ENCODE measurements at regions not wholly inside any gene's neighbourhood (a gene's known extent, or its start where the extent isn't known, plus 50 kb on each side); places are given as distances from the start of the nearest gene placed in this dataset.

- Histone ChIP-seq H3K4me1 (replicated peaks in 1 of 2) (peaks cover 47 to 48% of the 10 kb centered on the region in 2 donors), H3K27ac (peak overlapping the region in 1 of 2 donors; percentile 85), H3K4me3 (no peak overlapping the region)
- in situ Hi-C loops (cut with MboI; ENCODE audit: low pct_unique_long_range_greater_than_20kb in 2 of 9, low sequenced_read_pairs in 9 of 9, unreplicated experiment in 9 of 9), result no loop called here
- no peak for ATAC-seq (replicated peaks in 6 of 8)
- 51 to 89% (median 69%) methylated on average over 1 to 8 of the region's 8 CpGs for WGBS, 10 experiments
These were observed 89.6 kb upstream of the NCOR2 start for GRCh38 chr12:124656947-124657434.

DNA sequence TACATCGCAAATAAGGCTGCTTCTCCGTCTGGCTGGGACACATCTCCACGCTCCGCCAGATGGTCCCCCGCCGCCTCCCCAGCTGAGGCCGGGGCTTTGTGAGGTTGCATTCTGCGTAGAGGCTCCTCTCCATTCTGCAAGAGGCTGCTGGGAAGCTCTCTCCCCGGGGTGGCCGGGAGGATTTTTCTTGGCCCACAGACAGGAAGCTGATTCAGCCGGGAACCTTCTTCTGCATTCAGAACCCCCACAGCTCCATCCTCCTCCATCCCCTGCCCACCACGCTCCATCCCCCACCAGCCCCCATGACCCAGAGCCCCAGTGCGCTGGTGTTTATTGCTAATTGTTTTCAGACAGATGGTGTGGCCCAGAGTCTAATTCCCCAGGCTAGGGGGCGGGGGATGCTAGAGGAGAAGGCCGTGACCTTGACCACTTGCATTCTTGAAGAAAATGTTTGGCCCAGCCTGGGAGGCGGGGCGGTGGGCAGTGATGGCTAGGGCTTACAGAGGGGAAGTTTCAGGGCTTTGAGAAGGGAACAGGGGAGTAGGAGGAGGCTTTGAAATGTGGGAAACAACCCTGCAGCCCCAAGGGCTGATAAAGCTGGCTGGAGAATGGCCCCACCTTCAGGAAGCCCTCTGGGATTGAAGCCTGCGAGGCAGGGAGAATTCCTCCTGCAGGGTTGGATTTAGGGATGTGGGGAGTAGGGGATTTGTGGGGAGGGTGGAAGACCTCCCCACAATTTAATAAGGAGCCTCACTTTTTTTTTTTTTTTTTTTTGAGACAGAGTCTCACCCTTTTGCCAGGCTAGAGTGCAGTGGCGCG lies 88.5 kb upstream of the NCOR2 start:
- 0 to 70% (median 48%) methylated on average over 1 to 5 of the region's 20 CpGs; no CpG with 5 or more reads in 5 of the 10 experiments for WGBS, 10 experiments
- peak; percentile 65 to 82 (median 80) for ATAC-seq (replicated peaks in 6 of 8)
- peaks cover 42 to 45% of the 10 kb centered on the region in 2 donors for H3K4me1 ChIP-seq (replicated peaks in 1 of 2)
- no peak overlapping the region for H3K4me3 ChIP-seq
- in situ Hi-C loops (cut with MboI; ENCODE audit: low pct_unique_long_range_greater_than_20kb in 2 of 9, low sequenced_read_pairs in 9 of 9, unreplicated experiment in 9 of 9), result no loop called here
- peak overlapping the region; percentile 85 to 86 for H3K27ac ChIP-seq

DNA sequence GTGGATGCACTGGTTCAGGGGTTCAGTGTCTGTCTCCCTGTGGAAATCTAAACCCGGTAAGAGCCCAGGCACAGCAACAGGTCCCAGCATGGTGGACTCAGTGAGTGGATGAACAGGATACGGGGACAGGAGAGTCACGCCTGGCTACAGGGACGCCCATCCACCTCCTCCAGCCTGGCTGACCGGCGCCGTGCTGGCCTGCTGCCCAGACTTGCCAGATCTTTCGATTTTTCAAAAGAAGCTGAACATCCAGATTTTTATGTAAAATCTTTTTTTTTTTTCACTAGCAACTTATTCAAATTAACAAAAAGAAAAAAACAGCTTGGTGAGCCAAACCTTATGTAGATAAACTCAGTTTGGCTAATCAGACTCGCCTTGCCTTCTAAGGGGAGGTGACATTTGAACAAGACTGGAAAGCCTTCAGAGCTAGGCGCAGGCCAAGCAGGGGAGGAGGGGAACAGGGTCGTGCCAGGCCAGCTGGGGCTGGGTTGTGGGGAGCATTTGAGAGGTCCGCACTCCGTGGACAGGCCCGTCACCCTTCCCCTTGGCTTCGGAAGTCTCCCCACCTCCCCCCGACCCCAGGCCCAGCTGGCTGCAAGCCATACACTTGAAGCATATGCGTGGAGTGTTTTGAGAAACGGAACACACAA lies 87.8 kb upstream of the NCOR2 start:
- H3K4me3 ChIP-seq, result no peak overlapping the region
- 0 to 80% (median 27%) methylated on average over 2 to 9 of the region's 18 CpGs; no CpG with 5 or more reads in 5 of the 10 experiments for WGBS, 10 experiments
- ATAC-seq (replicated peaks in 6 of 8), result peak; percentile 60 to 94 (median 66)
- H3K27ac ChIP-seq, result peak overlapping the region; percentile 85 to 86
- in situ Hi-C loops (cut with MboI; ENCODE audit: low pct_unique_long_range_greater_than_20kb in 2 of 9, low sequenced_read_pairs in 9 of 9, unreplicated experiment in 9 of 9), result no loop called here
- H3K4me1 ChIP-seq (replicated peaks in 1 of 2), result peaks cover 36 to 42% of the 10 kb centered on the region in 2 donors

DNA sequence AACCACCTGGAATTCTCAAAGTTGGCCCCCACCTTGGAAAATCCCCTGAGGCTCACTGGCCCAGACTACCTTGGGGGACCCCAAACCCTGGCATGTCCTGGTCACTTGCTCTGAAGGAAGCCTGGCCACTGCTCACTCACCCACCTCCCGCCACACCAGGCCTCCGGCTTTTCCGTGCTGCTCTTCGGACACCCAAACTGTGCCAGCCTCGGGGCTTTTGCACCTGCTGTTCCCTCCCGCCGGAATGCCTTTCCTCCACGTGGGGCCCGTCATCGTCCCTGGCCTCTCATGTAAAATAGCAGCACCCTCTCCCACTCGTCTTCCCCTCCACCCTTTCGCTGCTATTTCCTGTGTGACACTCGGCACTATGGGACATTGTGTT lies 87.2 kb upstream of the NCOR2 start:
- in situ Hi-C loops (cut with MboI; ENCODE audit: low pct_unique_long_range_greater_than_20kb in 2 of 9, low sequenced_read_pairs in 9 of 9, unreplicated experiment in 9 of 9), result no loop called here
- Histone ChIP-seq H3K4me3 (no peak overlapping the region), H3K27ac (peak overlapping the region; percentile 85 to 86)

GRCh38 chr12:124653169-124653931 lies 85.9 kb upstream of the NCOR2 start:
- 25 to 100% (median 68%) methylated on average over 1 to 6 of the region's 19 CpGs for WGBS, 10 experiments
- Histone ChIP-seq H3K4me3 (no peak overlapping the region), H3K27ac (peak overlapping the region in 1 of 2 donors; percentile 33), H3K4me1 (replicated peaks in 1 of 2) (peaks cover 32 to 38% of the 10 kb centered on the region in 2 donors)
- no peak for ATAC-seq (replicated peaks in 6 of 8)
- in situ Hi-C loops (cut with MboI; ENCODE audit: low pct_unique_long_range_greater_than_20kb in 2 of 9, low sequenced_read_pairs in 9 of 9, unreplicated experiment in 9 of 9), result no loop called here

More for the DNA sequence above, 87.2 kb upstream of the NCOR2 start:
- peaks cover 32 to 38% of the 10 kb centered on the region in 2 donors for H3K4me1 ChIP-seq (replicated peaks in 1 of 2)
- WGBS, 10 experiments, result 90% methylated on average over 2 of the region's 13 CpGs; no CpG with 5 or more reads in 9 of the 10 experiments
- ATAC-seq (replicated peaks in 6 of 8), result no peak

DNA sequence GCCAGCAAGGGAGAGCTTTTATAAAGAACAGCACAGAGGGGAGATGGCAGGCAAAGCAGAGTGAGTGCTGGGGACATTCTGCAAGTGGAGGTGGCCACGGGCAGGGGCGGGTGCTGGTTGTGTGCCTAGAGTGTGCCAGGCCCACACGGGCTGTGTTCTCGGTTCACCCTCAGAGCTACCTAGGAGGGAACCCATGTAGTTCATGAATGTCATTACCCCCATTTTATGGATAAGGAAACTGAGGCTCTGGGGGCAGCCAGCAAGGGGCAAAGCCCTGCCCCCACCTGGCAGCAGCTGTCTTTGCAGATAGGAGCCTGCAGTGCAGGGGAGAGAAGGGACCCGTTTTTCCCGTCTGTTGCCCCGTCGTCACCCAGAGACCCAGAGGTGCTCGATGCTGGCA lies 85.2 kb upstream of the NCOR2 start:
- H3K4me1 ChIP-seq (replicated peaks in 1 of 2), result peaks cover 32 to 38% of the 10 kb centered on the region in 2 donors
- H3K27ac ChIP-seq, result no peak overlapping the region
- no peak overlapping the region for H3K4me3 ChIP-seq
- 83 to 92% (median 85%) methylated on average over 5 to 7 of the region's 9 CpGs; no CpG with 5 or more reads in 7 of the 10 experiments for WGBS, 10 experiments
- in situ Hi-C loops (cut with MboI; ENCODE audit: low pct_unique_long_range_greater_than_20kb in 2 of 9, low sequenced_read_pairs in 9 of 9, unreplicated experiment in 9 of 9), result no loop called here
- ATAC-seq (replicated peaks in 6 of 8), result no peak

DNA sequence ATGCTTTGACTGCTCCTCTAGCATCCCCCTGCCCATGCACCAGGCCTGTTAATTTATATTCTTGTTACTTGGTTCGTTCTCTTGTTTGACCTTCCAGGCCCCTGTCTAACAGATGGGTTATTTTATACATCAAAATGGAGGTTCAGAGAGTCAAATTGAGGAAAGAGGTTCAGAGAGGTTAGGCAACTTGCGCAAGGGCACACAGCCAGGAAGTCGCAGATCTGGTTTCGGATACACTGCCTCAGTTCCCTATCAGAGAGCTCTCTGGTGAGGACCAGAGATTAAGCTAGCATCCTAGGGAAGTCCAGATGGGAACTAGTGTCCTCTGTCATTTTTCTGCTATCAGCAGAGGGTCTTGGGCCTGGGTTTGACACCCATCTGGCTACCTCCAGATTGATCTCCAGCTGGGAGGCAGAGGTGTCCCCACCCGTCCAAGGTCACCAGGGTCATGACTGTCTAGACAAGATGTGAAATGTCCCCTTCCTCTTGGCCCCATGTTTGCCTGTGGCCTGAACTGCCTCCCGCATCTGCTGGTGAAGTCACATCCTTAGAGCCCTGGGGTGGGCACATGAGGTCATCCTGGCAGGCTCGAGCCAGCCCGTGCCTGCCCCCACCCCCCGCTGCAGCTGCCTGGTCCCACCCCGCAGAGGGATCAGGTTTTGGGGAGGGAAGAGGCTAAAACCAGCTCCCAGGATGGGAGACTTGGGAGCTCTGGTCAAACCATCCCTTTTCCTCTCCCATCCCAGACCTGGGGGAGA lies 84.3 kb upstream of the NCOR2 start:
- Histone ChIP-seq H3K27ac (no peak overlapping the region), H3K4me1 (replicated peaks in 1 of 2) (peaks cover 30 to 38% of the 10 kb centered on the region in 2 donors), H3K4me3 (no peak overlapping the region)
- 56 to 90% (median 78%) methylated on average over 2 to 5 of the region's 10 CpGs; no CpG with 5 or more reads in 4 of the 10 experiments for WGBS, 10 experiments
- ATAC-seq (replicated peaks in 6 of 8), result peak in 1 of 8 experiments; percentile 30
- in situ Hi-C loops (cut with MboI; ENCODE audit: low pct_unique_long_range_greater_than_20kb in 2 of 9, low sequenced_read_pairs in 9 of 9, unreplicated experiment in 9 of 9), result no loop called here

DNA sequence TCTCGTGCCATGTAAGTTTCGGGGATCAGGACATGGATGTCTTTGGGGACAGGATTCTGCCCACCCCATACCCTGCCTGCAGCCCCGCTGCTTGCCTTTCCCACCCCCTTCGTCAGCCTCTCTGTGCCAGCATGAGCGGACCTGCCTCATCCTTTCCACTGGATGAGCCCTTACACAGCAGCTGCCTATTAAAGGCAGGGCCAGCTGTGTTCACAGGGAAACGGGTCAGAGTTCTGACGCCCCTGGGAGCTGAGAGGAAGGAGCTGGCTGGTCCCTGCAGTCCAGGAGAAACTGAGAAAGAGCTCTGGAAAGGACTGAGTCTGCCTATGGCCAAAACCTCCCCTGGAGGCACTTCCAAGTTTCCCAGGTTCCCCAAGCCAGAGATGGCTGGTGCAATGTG lies 83.5 kb upstream of the NCOR2 start:
- Histone ChIP-seq H3K4me1 (replicated peaks in 1 of 2) (peaks cover 23 to 31% of the 10 kb centered on the region in 2 donors), H3K27ac (no peak overlapping the region), H3K4me3 (no peak overlapping the region)
- ATAC-seq (replicated peaks in 6 of 8), result no peak
- WGBS, 10 experiments, result 60 to 90% methylated on average over 2 of the region's 7 CpGs; no CpG with 5 or more reads in 8 of the 10 experiments
- in situ Hi-C loops (cut with MboI; ENCODE audit: low pct_unique_long_range_greater_than_20kb in 2 of 9, low sequenced_read_pairs in 9 of 9, unreplicated experiment in 9 of 9), result no loop called here

DNA sequence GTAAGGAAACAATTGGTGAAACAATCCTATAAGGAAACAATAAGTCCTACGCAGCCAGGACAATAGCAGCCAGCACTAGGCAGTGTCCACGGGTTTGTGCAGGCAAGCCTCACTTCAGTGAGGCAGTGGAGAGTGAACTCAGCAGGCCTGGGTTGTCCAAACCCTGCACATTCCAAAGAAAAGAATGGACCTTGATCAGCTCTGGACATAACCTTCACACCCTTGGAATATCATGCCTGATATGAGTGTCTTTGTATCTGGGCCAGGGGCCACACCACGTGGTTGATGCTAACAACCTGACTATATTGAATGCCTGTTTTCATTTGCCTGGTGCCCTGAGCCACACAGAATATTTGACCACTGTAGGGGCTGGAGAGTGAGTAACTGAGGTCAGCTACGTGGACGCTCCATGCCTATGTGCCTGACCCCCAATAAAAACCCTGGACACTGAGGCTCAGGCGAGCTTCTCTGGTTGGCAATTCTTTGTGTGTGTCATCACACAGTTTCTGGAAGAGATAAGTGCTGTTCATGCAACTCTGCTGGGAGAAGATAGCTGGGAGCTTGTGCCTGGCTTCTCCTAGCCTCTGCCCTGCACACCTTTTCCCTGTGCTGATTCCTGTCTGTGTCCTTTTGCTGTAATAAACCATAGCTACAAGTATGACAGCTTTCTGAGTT lies 81.4 kb upstream of the NCOR2 start:
- no peak overlapping the region for H3K27ac ChIP-seq
- no peak for ATAC-seq (replicated peaks in 6 of 8)

DNA sequence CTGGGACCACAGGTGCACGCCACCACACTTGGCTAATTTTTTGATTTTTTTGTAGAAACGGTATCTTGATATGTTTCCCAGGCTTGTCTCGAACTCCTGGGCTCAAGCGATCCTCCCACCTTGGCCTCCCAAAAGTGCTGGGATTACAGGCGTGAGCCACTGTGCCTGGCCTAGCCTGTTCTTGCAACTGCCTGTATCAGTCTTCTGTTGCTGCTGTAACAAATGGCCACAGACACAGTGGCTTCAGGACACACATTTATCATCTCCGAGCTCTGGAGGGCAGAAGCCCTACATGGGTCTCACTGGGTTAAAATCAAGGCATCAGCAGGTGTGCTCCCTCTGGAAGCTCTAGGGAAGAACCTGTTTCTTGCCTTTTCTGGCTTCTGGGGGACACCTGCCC lies 79.9 kb upstream of the NCOR2 start:
- no peak overlapping the region for H3K4me3 ChIP-seq
- H3K4me1 ChIP-seq (replicated peaks in 1 of 2), result peaks cover 4 to 11% of the 10 kb centered on the region in 2 donors
- ATAC-seq (replicated peaks in 6 of 8), result no peak
- in situ Hi-C loops (cut with MboI; ENCODE audit: low pct_unique_long_range_greater_than_20kb in 2 of 9, low sequenced_read_pairs in 9 of 9, unreplicated experiment in 9 of 9), result no loop called here
- H3K27ac ChIP-seq, result no peak overlapping the region
- 92 to 100% (median 100%) methylated on average over 1 to 5 of the region's 6 CpGs; no CpG with 5 or more reads in 4 of the 10 experiments for WGBS, 10 experiments

More for the DNA sequence above, 81.4 kb upstream of the NCOR2 start:
- H3K4me3 ChIP-seq, result no peak overlapping the region
- 53 to 100% (median 80%) methylated on average over 1 to 6 of the region's 6 CpGs; no CpG with 5 or more reads in 1 of the 10 experiments for WGBS, 10 experiments
- H3K4me1 ChIP-seq (replicated peaks in 1 of 2), result peaks cover 11 to 15% of the 10 kb centered on the region in 2 donors
- in situ Hi-C loops (cut with MboI; ENCODE audit: low pct_unique_long_range_greater_than_20kb in 2 of 9, low sequenced_read_pairs in 9 of 9, unreplicated experiment in 9 of 9), result no loop called here

GRCh38 chr12:124646385-124647230 lies 79.2 kb upstream of the NCOR2 start:
- in situ Hi-C loops (cut with MboI; ENCODE audit: low pct_unique_long_range_greater_than_20kb in 2 of 9, low sequenced_read_pairs in 9 of 9, unreplicated experiment in 9 of 9), result no loop called here
- peaks cover 0 to 8% of the 10 kb centered on the region in 2 donors for H3K4me1 ChIP-seq (replicated peaks in 1 of 2)
- WGBS, 10 experiments, result 34 to 100% (median 84%) methylated on average over 2 to 8 of the region's 34 CpGs; no CpG with 5 or more reads in 3 of the 10 experiments
- peak in 2 of 8 experiments; percentile 79 to 80 for ATAC-seq (replicated peaks in 6 of 8)
- H3K27ac ChIP-seq, result no peak overlapping the region
- no peak overlapping the region for H3K4me3 ChIP-seq
